Left renal pelvis (tissue), 4 donors: ENCODE measurements at regions not wholly inside any gene's neighbourhood (a gene's known extent, or its start where the extent isn't known, plus 50 kb on each side); places are given as distances from the start of the nearest gene placed in this dataset.

Experiments
- DNase-seq, 4 donors: peaks; one replicate each; pipeline ENCODE4 v3.0.0-alpha.2; 2013; ENCODE audit warnings: low read depth in 4 of 4, low spot score in 3 of 4

DNA sequence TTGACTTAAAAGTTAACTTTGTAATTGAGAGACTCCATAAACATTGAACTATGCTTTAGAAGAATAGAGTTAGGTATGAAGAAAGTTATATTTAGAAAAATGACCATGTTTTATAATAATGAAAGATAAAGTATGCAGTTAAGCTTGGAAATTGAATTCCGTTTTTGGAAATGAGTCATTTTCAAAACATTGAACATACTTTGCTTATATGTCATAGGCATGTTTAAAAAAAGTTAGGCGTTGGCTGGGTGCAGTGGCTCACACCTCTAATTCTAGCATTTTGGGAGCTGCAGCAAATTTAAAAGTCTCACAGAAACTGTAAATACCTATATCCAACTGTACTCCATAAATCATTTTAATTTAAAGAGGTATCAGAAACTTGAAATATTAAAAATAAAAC, 607.4 kb downstream of the CBLN2 start:
- no peak for DNase-seq

DNA sequence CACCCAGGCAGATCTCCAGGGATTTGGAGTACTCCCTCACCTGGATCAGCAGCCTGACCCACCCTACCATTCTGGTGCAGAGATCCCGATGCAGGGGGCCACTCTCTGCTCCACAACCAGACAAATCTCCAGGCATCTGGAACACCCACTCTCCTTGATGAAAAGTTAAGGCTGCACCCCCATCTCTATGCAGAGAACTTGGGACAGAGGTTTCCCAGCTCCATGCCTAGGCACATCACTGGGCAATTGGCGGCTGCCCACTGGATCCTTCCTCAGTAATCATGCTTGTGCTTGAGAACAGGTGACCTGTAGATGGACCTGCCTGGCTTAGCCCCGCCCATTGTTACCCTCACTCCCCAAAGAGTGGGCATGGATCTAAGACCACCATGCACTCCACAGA, 624.9 kb downstream of the CBLN2 start:
- DNase-seq = no peak

DNA sequence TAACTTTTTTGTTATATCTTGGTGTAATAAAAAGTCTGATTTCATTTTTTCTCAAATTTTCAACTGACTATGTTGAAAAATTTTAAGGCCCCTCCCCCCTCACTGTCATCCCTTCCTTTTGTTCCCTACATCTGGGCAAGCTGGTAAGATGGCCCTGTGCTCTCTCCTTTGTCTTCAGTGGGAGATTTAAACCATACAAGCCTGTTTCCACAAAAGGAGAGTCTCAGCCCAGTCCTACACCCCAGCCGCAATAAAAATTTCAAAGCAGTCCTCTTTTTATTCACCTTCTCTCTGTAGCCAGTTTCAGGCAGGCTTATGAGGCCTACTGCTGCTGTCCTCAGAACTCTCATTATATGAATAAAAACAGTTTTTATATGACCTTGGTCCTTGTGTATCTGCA, 630.5 kb downstream of the CBLN2 start:
- DNase-seq = no peak

DNA sequence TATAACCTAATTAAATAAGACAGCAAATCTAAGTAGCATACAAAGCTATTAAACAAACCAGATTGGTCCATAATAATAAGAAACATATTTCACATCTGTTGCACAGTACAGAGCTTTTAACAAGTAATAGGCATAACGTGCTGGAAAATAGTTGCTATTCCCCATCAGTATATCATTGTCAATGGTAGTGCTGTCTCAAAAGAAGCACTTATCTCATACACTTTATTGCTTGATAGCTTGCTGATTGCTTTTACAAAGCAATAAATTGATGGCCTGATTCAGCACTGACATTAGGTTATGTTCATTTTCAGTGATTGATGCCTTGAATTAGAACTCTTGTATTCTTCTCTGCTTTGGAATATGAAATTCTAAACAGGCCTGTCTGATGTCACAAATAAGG, 641.7 kb downstream of the CBLN2 start:
- peak in 2 of 4 donors; percentile 12 to 16 for DNase-seq

DNA sequence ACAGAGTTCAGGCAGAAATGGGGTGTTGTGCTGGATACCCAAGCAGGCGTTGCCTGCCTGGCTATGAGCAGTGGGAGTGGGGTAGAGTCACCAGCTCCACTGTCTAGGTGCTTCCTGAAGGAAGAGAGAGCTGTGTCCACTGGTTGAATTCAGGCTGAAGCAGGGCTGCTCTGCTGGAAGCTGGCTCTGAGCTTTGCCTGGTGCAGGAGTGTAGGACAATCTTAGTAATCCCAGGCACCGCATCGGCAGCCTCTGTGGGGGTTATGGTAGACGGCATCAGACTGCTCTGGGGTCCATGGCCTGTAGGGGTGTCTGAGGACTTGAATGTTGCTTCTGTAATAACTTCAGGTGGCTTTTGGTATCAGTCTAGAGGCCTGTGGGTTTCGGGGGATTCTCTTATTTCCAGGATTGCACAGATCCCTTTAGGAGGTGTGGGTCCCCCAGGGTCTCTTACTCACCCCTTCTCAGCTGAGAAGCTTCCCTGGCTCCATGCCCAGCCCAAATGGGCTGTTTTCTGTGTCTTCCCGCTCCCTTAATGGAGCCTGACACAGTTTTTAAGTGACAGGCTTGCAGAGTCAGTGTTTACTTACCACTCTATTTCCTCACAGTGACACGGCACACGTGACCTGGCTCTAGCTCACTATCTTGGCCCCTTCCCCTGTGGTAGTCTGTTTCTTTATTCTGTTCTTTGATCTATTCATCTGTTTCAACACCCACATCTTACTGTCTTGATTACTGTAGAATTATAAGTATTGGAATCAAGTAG, 644.3 kb downstream of the CBLN2 start:
- DNase-seq = no peak

DNA sequence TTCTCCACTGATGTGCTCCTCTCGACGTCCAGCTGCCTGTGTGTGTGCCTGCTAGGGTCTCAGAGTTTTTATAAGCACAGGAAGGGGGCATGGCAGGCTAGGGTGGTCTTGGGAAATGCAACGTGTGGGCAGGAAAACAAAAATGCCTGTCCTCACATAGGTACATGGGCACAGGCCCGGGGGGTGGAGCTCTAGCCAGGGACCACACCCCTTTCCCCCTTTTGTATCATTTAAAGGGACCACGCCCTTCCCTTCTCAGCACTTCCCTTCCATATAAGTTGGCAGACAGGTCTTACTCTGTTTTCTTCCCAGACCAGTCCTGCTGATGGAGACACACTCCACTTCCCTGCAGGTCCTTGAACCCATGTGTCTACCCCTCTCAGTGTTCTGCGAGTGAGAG, 645.0 kb downstream of the CBLN2 start:
- DNase-seq = no peak

DNA sequence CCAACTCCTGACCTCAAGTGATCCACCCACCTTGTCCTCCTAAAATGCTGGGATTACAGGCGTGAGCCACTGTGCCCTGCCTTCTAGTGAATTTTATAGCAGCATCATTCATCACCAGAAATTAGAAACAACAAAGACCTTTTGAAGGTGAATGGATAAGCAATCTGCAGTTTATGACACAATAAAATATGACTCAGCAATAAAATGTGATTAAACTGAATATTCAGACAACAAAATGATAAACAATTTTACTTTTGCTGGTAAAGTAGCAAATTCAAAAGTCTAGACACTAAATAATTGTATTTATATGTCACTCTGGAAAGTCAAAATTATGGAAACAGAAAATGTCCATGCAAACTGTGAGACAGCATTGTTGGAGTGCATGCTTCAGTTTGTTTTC, 656.6 kb downstream of the CBLN2 start:
- DNase-seq = no peak

DNA sequence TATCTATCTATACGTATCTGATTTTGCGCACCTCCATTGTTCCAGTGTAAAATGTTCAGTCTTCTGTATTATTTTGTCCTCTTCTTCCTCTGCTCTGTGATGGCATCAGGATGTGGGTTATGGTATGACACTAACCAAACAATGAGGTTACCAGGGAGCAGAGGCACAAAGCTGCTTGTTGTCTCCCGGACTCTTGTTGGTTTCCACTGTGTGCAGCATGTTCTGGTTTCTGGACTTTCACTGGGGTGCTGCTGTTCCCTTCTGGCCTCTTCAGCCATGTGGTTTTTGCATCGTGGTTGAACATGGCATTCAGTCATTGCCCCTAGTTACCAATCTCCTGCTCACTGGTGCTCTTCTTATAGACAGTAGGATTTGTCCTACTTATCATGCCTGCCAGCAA, 665.9 kb downstream of the CBLN2 start:
- no peak for DNase-seq

DNA sequence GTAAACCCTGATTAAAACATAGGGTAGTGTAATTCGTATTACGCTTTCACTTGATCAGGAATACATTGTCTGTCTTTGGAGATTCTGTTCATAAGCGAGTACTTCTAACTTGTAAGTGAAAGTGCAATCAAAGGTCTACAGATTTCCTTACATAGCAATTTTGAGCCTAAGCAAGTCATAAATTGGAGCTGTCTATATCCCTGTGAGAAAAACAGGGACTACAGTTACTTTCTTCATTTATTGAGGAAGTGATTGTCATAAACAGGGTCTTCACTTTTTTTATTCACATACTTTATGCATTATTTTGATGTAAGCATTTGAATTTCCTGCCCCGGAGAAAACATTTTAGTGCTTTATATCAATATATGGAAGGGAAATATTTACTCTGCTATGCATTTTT, 670.4 kb downstream of the CBLN2 start:
- DNase-seq = no peak

DNA sequence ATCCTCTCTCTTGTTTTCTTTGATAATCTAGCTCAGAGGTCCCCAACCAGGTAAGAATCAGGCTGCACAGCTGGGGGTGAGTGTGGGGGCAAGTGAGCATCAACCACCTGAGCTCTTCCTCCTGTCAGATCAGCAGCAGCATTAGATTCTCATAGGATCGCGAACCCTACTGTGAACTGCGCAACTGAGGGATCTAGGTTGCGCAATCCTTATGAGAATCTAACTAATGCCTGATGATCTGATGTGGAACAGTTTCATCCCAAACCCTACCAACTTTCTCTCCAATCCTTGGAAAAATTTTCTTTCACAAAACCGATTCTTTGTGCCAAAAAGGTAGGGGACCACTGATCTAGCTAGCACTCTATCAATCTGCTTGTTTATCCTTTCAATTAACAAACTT, 678.3 kb downstream of the CBLN2 start:
- no peak for DNase-seq

DNA sequence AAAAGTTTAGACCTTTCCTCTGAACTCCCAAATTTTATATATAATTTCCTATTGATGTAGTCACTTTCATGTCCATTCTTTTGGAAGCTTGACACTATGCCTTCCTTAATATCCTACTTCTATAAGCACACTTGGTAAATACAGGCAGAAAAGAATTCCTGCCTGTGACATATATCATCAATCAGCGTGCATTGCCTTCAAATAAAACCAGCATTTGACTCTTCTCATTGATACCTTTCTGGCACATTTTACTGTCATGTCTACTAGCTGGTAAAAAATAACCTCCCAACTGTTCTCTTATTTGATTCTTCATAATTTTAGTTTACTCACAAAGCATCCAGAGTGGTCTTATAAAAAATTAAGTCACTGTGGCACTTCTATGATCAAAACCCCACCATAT, 693.5 kb downstream of the CBLN2 start:
- no peak for DNase-seq

DNA sequence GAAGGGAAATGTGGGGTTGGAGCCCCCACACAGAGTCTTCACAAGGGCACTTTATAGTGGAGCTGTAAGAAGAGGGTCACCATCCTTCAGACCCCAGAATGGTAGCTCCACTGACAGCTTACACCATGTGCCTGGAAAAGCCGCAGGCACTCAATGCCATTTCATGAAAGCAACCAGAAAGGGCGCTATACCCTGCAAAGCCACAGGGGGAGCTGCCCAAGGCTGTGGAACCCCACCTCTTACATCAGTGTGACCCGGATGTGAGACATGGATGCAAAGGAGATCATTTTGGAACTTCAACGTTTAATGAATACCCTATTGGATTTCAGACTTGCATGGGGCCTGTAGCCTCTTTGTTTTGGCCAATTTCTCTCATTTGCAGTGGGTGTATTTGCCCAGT, 694.7 kb downstream of the CBLN2 start:
- no peak for DNase-seq

DNA sequence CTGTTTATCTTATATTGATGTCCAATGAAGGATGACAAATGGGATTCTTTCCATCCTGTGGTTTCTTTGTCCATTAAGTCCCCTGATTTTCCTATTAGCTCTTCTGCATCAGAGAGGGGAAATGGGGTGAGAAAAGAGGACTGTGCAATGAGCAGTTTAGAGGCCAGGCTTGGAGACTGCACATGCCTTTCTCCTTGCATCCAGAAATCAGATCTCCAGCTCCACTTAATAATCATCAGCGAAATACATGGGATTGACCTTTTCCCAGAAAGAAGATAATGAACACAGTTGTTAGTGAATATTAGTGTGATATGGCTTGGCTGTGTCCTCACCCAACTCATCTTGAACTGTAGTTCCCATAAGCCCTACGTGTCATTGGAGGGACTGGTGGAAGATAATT, 697.4 kb downstream of the CBLN2 start:
- DNase-seq = no peak

DNA sequence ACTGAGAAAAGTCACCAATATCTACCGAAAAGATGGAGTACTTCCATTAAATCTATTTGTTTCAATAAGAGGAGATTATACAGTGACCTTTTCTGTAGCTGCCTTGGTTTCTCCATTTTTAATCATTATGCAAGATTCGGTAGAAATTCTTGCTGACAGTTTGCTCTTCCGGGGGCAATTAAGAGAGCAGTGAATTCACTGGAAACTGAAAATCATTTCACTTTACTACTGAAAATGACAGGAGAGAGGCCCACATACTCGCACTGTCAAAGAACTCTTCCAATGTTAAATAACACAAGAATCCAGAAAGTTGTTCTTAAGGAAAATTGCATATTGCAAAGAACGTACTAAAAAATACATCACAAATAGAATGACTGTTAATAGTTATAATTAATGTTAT, 699.3 kb downstream of the CBLN2 start:
- no peak for DNase-seq

DNA sequence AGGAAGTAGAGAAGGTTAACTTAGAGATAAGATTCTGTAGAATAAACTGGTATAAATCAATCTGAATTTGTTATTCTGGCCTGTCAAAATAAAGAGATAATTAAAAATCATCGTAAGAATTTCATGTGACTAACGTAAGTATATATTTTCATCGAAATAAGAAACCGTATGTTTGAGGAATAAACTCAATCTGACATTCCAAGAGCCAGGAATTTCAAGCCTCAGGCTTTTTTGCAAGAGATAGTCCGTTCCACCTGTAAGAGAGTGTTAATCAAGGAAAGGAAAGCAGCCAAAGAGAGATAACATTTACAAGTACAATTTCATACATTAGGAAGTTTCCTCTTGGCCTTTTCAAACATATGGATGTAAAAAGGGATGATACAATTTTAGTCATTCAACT, 701.5 kb downstream of the CBLN2 start:
- no peak for DNase-seq

DNA sequence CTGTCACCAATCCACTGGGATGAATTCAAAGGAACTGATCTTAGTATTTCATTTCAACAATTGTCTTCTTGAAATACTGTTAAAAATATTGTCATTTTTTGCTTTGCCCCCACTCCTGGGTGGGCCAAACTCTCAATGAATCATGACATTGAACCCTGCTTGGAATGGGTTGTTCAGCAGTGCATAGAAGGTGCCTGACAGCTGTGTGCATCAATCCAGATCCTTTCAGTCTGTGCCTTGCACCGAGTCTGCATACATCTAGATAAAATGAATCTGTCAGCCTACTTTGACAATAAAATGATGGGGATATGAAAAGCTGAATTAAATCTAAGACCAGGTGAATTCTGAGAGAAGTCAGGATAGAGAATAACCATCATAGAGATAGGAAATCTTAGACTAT, 706.6 kb downstream of the CBLN2 start:
- DNase-seq = no peak

DNA sequence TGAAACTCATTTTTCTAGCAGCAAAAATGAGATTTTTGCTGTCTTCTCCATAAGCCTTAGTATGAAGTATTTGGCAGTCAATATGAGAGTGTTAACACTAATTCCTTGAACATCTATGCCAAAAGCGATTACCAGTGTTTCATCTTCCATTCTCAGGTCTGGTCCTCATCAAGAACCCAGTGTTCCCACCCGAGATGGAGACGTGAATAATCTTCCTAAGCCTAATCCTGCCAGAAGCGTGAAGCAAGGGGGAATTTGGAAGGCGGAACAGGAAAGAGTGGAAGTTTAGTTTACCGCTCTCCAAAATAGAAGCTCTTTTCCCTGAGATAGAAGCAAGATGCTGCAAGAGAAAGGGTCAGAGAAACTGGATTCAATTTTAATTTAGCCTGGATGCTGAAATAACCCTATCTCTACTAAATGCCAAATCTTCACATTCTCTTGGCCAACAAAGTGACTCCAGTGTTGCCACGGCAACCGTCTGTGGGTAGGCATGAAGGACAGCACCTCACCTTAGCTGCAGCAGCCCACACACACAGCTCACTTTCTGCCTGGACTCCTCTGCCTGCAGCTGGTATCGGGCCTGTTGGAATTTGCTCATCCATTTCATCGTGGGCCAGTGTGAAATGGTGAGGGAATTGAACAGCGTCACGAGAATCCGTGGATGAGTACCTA, 711.1 kb downstream of the CBLN2 start:
- DNase-seq = no peak

DNA sequence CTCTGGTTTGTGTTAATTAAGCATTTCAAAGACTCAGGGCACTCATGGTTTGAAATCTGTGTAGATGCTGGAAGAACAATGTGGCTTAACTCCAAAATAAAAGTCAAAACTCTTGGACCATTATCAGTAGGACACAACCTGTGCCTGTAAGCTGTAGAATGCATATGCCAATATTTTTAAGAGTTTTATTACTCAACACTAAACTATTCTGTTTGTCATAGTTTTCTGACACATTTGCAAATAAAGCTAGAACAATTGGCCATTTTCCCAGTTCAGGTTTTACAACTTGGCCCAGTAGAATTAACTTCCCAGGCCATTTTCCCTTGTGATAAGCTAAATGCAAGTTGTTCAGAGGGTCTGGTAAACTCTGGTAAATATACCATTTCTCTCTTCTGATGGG, 713.1 kb downstream of the CBLN2 start:
- DNase-seq = no peak

DNA sequence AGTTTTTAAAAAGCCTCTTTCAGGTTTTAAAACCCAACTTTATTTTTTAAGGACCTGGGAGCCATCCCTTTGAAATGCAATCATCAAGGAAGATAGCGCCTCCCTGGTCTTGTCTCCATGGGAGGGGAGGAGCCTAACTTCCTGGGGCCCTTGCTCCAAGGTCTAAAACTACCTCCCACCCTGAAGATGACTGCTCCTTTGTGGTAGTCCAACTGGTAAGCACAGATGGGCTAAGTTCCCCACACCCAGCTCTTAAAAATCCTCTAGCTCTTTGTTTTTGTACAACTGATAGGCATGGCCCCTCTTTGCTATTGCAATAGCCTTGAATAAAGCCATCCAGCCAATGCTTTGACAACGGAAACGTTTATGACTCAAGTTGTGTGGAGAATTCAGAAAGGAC, 716.8 kb downstream of the CBLN2 start:
- no peak for DNase-seq

DNA sequence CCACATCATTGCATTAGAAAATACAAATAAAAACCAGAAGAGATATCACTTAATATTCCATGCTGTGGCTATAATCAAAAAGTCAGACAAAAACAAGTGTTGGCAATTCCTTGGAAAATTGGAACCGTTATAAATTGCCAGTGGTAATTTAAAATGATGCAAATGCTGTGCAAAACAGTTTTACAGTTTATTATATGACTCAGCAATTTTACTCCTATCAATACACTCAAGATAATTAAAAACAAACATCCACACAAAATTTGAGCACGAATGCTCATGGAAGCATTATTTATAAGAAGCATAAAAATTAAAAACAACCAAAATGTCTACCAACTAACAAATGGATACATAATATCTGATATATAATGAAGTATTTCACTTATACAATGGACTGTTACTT, 728.8 kb downstream of the CBLN2 start:
- no peak for DNase-seq

DNA sequence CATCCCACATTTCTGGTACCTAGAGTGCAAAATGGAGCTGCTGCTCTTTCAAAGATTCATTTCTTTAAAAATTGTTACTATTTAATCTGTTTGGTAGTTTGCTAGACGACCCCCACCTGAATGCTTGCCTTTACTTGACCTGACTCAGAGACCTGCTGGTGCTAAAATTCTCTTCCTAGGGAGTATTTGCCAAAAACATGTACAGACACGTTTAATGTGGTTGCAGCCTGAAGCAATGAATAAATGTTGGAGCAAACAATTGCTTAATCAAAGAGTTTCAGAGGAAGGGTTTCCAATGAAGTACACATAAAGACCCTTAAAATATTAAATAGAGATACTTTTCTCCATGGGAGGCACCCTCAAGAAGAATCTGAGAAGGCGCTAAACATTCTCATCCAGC, 734.4 kb downstream of the CBLN2 start:
- no peak for DNase-seq

DNA sequence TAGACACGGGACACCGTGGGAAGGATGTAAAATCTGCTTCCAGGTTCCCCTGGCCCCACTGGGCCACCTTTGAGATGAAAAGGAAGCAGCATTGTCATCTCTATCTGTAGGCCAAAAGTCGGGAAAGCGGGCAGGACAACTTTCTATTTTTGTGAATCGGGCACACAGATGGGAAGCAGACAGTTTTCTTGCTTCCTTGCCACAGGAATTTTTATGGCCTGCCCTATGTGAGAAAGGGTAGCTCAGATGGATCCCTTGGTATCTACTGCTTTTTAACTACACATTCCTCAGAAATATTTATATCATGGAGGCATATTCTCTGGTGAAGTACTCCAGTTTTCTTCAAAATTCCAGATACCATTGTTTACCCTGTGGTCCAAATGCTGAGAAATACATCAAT, 735.5 kb downstream of the CBLN2 start:
- no peak for DNase-seq

DNA sequence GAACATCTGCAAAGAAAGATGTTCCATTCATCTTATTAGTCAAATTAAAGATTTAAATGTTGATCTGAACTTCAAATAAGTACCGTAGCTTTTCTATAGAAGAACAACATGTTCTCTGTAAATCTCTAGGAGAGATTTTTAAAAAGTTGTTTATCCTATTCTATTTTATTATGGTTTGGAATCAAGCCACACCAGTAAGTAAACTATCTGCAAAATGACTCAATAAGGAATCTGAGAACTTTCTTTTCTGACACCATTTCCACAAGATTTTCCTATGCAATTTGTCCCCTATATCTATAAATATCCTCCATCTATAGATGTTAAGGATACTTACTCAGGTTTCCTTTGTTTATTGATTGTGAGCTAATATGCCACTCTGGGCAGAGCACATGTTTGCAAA, 736.6 kb downstream of the CBLN2 start:
- no peak for DNase-seq
